ENCODE measurements at regions not wholly inside any gene's neighbourhood (a gene's known extent, or its start where the extent isn't known, plus 50 kb on each side); places are given as distances from the start of the nearest gene placed in this dataset.
"Not testable (repeated sequence)": the region's sequence is repeated elsewhere in the genome, so short reads cannot be mapped to it uniquely, and the experiment has no call there.

GRCh38 chr12:46686267-46686942, 139.4 kb downstream of the SLC38A4 start:
- H3K9me3 ChIP-seq (ENCODE audit: control insufficient read depth in 2 of 2, insufficient read depth in 1 of 2, low read depth in 1 of 2, low read length in 1 of 2): peaks cover 0 to 8% of the 10 kb centered on the region in 2 donors
- no peaks in the 10 kb centered on the region for H3K27me3 ChIP-seq (ENCODE audit: control insufficient read depth in 3 of 3, insufficient read depth in 3 of 3, low read length in 3 of 3)
- no peaks in the 10 kb centered on the region for H3K36me3 ChIP-seq (ENCODE audit: control insufficient read depth in 3 of 3, insufficient read depth in 2 of 3, low read depth in 1 of 3, low read length in 3 of 3)
- no peak for DNase-seq
- H3K4me1 ChIP-seq (ENCODE audit: control insufficient read depth in 3 of 3, insufficient read depth in 2 of 3, low read depth in 1 of 3, low read length in 2 of 3): no peaks in the 10 kb centered on the region
- WGBS, 3 donors: 86 to 92% (median 90%) methylated on average over 3 of the region's 3 CpGs
- no peak overlapping the region for H3K4me3 ChIP-seq (ENCODE audit: low read depth in 1 of 3, low read length in 3 of 3)
- no peak overlapping the region for H3K27ac ChIP-seq (ENCODE audit: low read depth in 1 of 3, low read length in 2 of 3)
- FAIRE-seq: no peak

- FAIRE-seq; H3K4me3 ChIP-seq (ENCODE audit: low read depth in 1 of 3, low read length in 3 of 3); H3K9me3 ChIP-seq (ENCODE audit: control insufficient read depth in 2 of 2, insufficient read depth in 1 of 2, low read depth in 1 of 2, low read length in 1 of 2); DNase-seq; H3K36me3 ChIP-seq (ENCODE audit: control insufficient read depth in 3 of 3, insufficient read depth in 2 of 3, low read depth in 1 of 3, low read length in 3 of 3); H3K27ac ChIP-seq (ENCODE audit: low read depth in 1 of 3, low read length in 2 of 3); H3K27me3 ChIP-seq (ENCODE audit: control insufficient read depth in 3 of 3, insufficient read depth in 3 of 3, low read length in 3 of 3); H3K4me1 ChIP-seq (ENCODE audit: control insufficient read depth in 3 of 3, insufficient read depth in 2 of 3, low read depth in 1 of 3, low read length in 2 of 3): not testable (repeated sequence)
- WGBS, 3 donors: 90 to 96% (median 92%) methylated on average over 3 of the region's 3 CpGs
These were observed 141.6 kb downstream of the SLC38A4 start for GRCh38 chr12:46684243-46684642.

DNA sequence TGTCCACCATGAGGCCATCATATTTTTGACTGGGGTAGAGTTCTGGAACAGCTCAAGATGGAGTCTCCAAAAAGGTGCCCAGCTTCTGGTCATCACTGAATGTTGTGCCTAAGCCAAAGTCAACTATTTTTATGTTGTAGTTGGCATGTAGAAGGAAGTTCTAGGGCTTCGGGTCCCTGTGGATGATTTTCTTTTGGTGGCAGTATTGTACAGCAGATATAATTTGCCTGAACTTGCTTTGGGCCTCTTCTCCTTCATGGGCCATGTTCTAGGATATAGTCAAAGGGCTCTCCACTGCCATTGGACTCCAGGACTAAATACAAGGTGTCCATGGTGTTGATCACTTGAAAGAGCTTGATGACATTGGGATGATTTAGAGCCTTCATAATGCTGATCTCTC, 143.6 kb downstream of the SLC38A4 start:
- 76 to 87% (median 81%) methylated on average over 1 of the region's 1 CpG for WGBS, 3 donors
- no peak overlapping the region for H3K4me3 ChIP-seq (ENCODE audit: low read depth in 1 of 3, low read length in 3 of 3)
- H3K36me3 ChIP-seq (ENCODE audit: control insufficient read depth in 3 of 3, insufficient read depth in 2 of 3, low read depth in 1 of 3, low read length in 3 of 3): no peaks in the 10 kb centered on the region
- H3K27ac ChIP-seq (ENCODE audit: low read depth in 1 of 3, low read length in 2 of 3): no peak overlapping the region
- H3K9me3 ChIP-seq (ENCODE audit: control insufficient read depth in 2 of 2, insufficient read depth in 1 of 2, low read depth in 1 of 2, low read length in 1 of 2): peaks cover 0 to 8% of the 10 kb centered on the region in 2 donors
- DNase-seq (no peak), FAIRE-seq (no peak)
- no peaks in the 10 kb centered on the region for H3K27me3 ChIP-seq (ENCODE audit: control insufficient read depth in 3 of 3, insufficient read depth in 3 of 3, low read length in 3 of 3)
- no peaks in the 10 kb centered on the region for H3K4me1 ChIP-seq (ENCODE audit: control insufficient read depth in 3 of 3, insufficient read depth in 2 of 3, low read depth in 1 of 3, low read length in 2 of 3)

DNA sequence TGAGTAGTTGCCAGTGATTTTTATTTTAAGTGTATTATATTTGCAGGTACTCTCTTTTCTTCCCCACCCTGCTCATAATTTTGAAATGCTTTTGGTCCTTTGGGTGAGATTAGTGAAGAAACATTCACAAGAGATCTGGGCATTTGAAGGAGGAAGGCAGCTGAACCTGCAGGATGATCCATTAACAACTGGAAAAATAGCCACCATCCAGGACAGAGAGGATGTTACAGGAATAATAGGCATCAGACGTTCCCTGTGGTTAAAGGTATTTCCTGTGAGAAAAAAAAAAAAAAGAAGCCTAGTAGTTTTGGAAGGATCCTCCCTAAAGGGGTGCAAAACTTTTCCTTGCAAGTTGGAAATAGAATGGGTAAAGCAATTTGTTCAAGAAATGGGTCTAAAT, 145.3 kb downstream of the SLC38A4 start:
- DNase-seq: no peak
- H3K9me3 ChIP-seq (ENCODE audit: control insufficient read depth in 2 of 2, insufficient read depth in 1 of 2, low read depth in 1 of 2, low read length in 1 of 2): peaks cover 0 to 8% of the 10 kb centered on the region in 2 donors
- no peak overlapping the region for H3K27ac ChIP-seq (ENCODE audit: low read depth in 1 of 3, low read length in 2 of 3)
- H3K36me3 ChIP-seq (ENCODE audit: control insufficient read depth in 3 of 3, insufficient read depth in 2 of 3, low read depth in 1 of 3, low read length in 3 of 3): no peaks in the 10 kb centered on the region
- FAIRE-seq: no peak
- no peaks in the 10 kb centered on the region for H3K27me3 ChIP-seq (ENCODE audit: control insufficient read depth in 3 of 3, insufficient read depth in 3 of 3, low read length in 3 of 3)
- H3K4me3 ChIP-seq (ENCODE audit: low read depth in 1 of 3, low read length in 3 of 3): no peak overlapping the region
- H3K4me1 ChIP-seq (ENCODE audit: control insufficient read depth in 3 of 3, insufficient read depth in 2 of 3, low read depth in 1 of 3, low read length in 2 of 3): no peaks in the 10 kb centered on the region
- WGBS, 3 donors: 16 to 29% (median 27%) methylated on average over 1 of the region's 1 CpG

DNA sequence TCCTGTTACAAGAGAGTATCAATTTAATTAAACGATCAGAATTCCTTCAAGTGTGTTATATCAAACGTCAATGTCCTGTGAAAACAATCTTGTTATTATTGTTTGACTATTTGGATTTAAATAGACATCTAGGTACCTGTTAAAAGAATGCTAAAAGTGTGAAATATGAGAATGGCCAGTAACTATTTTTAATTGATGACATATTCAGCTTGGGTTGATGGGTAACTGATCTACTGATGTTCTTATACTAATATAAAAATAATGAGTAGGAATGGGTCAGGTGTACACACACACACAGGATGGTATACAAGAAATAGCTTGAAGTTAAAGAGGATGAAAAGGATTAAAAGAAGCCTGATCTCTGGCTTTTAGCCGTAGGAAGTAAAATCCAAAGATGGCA, 146.0 kb downstream of the SLC38A4 start:
- Histone ChIP-seq H3K9me3 (ENCODE audit: control insufficient read depth in 2 of 2, insufficient read depth in 1 of 2, low read depth in 1 of 2, low read length in 1 of 2) (peaks cover 0 to 4% of the 10 kb centered on the region in 2 donors), H3K27me3 (ENCODE audit: control insufficient read depth in 3 of 3, insufficient read depth in 3 of 3, low read length in 3 of 3) (no peaks in the 10 kb centered on the region), H3K4me1 (ENCODE audit: control insufficient read depth in 3 of 3, insufficient read depth in 2 of 3, low read depth in 1 of 3, low read length in 2 of 3) (no peaks in the 10 kb centered on the region), H3K27ac (ENCODE audit: low read depth in 1 of 3, low read length in 2 of 3) (no peak overlapping the region), H3K36me3 (ENCODE audit: control insufficient read depth in 3 of 3, insufficient read depth in 2 of 3, low read depth in 1 of 3, low read length in 3 of 3) (no peaks in the 10 kb centered on the region), H3K4me3 (ENCODE audit: low read depth in 1 of 3, low read length in 3 of 3) (no peak overlapping the region)
- DNase-seq: no peak
- no peak for FAIRE-seq
- WGBS, 3 donors: 41 to 60% (median 56%) methylated on average over 3 of the region's 3 CpGs

GRCh38 chr12:46678426-46678825, 147.4 kb downstream of the SLC38A4 start:
- FAIRE-seq (no peak), DNase-seq (no peak)
- H3K27ac ChIP-seq (ENCODE audit: low read depth in 1 of 3, low read length in 2 of 3): no peak overlapping the region

DNA sequence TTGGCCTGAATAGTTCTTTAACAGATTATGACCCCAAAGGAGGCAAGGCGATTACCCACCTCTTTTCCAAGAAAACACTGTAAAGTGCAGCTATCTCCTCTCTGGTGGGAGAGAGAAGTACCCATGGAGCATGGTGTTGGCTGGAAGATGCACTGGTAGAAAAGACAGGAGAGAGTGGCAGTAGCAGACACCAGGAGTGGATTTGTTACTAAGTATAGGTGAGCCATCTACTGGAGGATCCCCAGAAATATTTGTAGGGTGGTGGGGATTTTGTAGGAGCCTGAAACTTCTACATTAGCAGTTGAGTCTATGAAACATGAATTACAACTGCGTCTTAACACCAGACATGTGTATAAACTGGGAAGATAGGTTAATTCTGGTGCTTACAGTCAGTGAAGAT, 148.0 kb downstream of the SLC38A4 start:
- no peak for DNase-seq
- H3K27ac ChIP-seq (ENCODE audit: low read depth in 1 of 3, low read length in 2 of 3): no peak overlapping the region

More at GRCh38 chr12:46678426-46678825, 147.4 kb downstream of the SLC38A4 start:
- H3K36me3 ChIP-seq (ENCODE audit: control insufficient read depth in 3 of 3, insufficient read depth in 2 of 3, low read depth in 1 of 3, low read length in 3 of 3): no peaks in the 10 kb centered on the region
- H3K4me3 ChIP-seq (ENCODE audit: low read depth in 1 of 3, low read length in 3 of 3): no peak overlapping the region
- WGBS, 3 donors: 86 to 87% (median 86%) methylated on average over 3 of the region's 3 CpGs
- no peaks in the 10 kb centered on the region for H3K27me3 ChIP-seq (ENCODE audit: control insufficient read depth in 3 of 3, insufficient read depth in 3 of 3, low read length in 3 of 3)
- no peaks in the 10 kb centered on the region for H3K4me1 ChIP-seq (ENCODE audit: control insufficient read depth in 3 of 3, insufficient read depth in 2 of 3, low read depth in 1 of 3, low read length in 2 of 3)
- H3K9me3 ChIP-seq (ENCODE audit: control insufficient read depth in 2 of 2, insufficient read depth in 1 of 2, low read depth in 1 of 2, low read length in 1 of 2): no peaks in the 10 kb centered on the region

GRCh38 chr12:46676797-46677520, 148.8 kb downstream of the SLC38A4 start:
- WGBS, 3 donors: 77 to 86% (median 81%) methylated on average over 7 of the region's 7 CpGs
- Histone ChIP-seq H3K4me3 (ENCODE audit: low read depth in 1 of 3, low read length in 3 of 3) (no peak overlapping the region), H3K4me1 (ENCODE audit: control insufficient read depth in 3 of 3, insufficient read depth in 2 of 3, low read depth in 1 of 3, low read length in 2 of 3) (no peaks in the 10 kb centered on the region), H3K9me3 (ENCODE audit: control insufficient read depth in 2 of 2, insufficient read depth in 1 of 2, low read depth in 1 of 2, low read length in 1 of 2) (no peaks in the 10 kb centered on the region), H3K27me3 (ENCODE audit: control insufficient read depth in 3 of 3, insufficient read depth in 3 of 3, low read length in 3 of 3) (no peaks in the 10 kb centered on the region), H3K36me3 (ENCODE audit: control insufficient read depth in 3 of 3, insufficient read depth in 2 of 3, low read depth in 1 of 3, low read length in 3 of 3) (no peaks in the 10 kb centered on the region), H3K27ac (ENCODE audit: low read depth in 1 of 3, low read length in 2 of 3) (no peak overlapping the region)
- no peak for FAIRE-seq
- no peak for DNase-seq

More for the DNA sequence above, 148.0 kb downstream of the SLC38A4 start:
- Histone ChIP-seq H3K4me1 (ENCODE audit: control insufficient read depth in 3 of 3, insufficient read depth in 2 of 3, low read depth in 1 of 3, low read length in 2 of 3) (no peaks in the 10 kb centered on the region), H3K27me3 (ENCODE audit: control insufficient read depth in 3 of 3, insufficient read depth in 3 of 3, low read length in 3 of 3) (no peaks in the 10 kb centered on the region), H3K4me3 (ENCODE audit: low read depth in 1 of 3, low read length in 3 of 3) (no peak overlapping the region), H3K9me3 (ENCODE audit: control insufficient read depth in 2 of 2, insufficient read depth in 1 of 2, low read depth in 1 of 2, low read length in 1 of 2) (no peaks in the 10 kb centered on the region), H3K36me3 (ENCODE audit: control insufficient read depth in 3 of 3, insufficient read depth in 2 of 3, low read depth in 1 of 3, low read length in 3 of 3) (no peaks in the 10 kb centered on the region)
- 92 to 96% (median 95%) methylated on average over 2 of the region's 2 CpGs for WGBS, 3 donors
- no peak for FAIRE-seq
